PC-9 (cell line): ENCODE measurements at regions not wholly inside any gene's neighbourhood (a gene's known extent, or its start where the extent isn't known, plus 50 kb on each side); places are given as distances from the start of the nearest gene placed in this dataset.

Experiments used
- CTCF ChIP-seq: fragments of 200-600 bp; sonication (generic); conservative IDR thresholded peaks from 2 replicates; pipeline ENCODE4 v1.6.1; 2017; ENCODE audit warnings: mixed run types, antibody characterized with exemption, mild to moderate bottlenecking, moderate library complexity
- EZH2 ChIP-seq: fragments of 200-600 bp; sonication (generic); IDR thresholded peaks from 2 replicates; pipeline ENCODE4 v1.8.0; 2017; ENCODE audit warnings: antibody characterized with exemption, low read depth

- TF ChIP-seq CTCF (no peak), EZH2 (no peak)
Measured at GRCh38 chr5:173499471-173500212, 116.8 kb downstream of the BOD1 start.
